DND-41 (cell line): ENCODE measurements at regions not wholly inside any gene's neighbourhood (a gene's known extent, or its start where the extent isn't known, plus 50 kb on each side); places are given as distances from the start of the nearest gene placed in this dataset.

Source experiments
- ATAC-seq: fragments of 200-7000 bp; cut with Tn5 transposase; 3 replicates; pipeline ENCODE4 v1.9.1; 2021; ENCODE audit warnings: low read depth; ENCODE audit not compliant: insufficient read depth
- DNase-seq: peaks from one replicate; pipeline ENCODE4 v3.0.0-alpha.2; 2020
- H2AFZ ChIP-seq: 2 replicates; pipeline ENCODE4 v1.6.0; 2012; ENCODE audit warnings: low read depth, low read length
- H3K27ac ChIP-seq: 2 replicates; pipeline ENCODE4 v1.5.1; 2012; ENCODE audit warnings: low read length, inconsistent platforms
- H3K27me3 ChIP-seq: fragments of 200-600 bp; sonication (generic); 2 replicates; pipeline ENCODE4 v1.6.0; 2012; ENCODE audit warnings: low read length, mild to moderate bottlenecking, inconsistent platforms; ENCODE audit not compliant: insufficient read depth, poor library complexity
- H3K36me3 ChIP-seq: 2 replicates; pipeline ENCODE4 v1.5.1; 2012; ENCODE audit warnings: low read length, inconsistent platforms; ENCODE audit not compliant: insufficient read depth
- H3K4me1 ChIP-seq: 2 replicates; pipeline ENCODE4 v1.5.1; 2012; ENCODE audit warnings: mild to moderate bottlenecking, low read length; ENCODE audit not compliant: insufficient read depth
- H3K4me2 ChIP-seq: 2 replicates; pipeline ENCODE4 v1.6.0; 2012; ENCODE audit warnings: mild to moderate bottlenecking, moderate library complexity, low read length, inconsistent platforms; ENCODE audit not compliant: insufficient read depth
- H3K4me3 ChIP-seq, 2 experiments: fragments of 200-600 bp in 1 of 2; shearing (Covaris generic) in 1 of 2; 2 replicates each; pipeline ENCODE4 v1.5.1; 2012 to 2016; ENCODE audit warnings: inconsistent platforms in 2 of 2, low read length in 2 of 2, mild to moderate bottlenecking in 2 of 2, low read depth in 1 of 2, moderate library complexity in 1 of 2
- H3K79me2 ChIP-seq: 2 replicates; pipeline ENCODE4 v1.6.0; 2012; ENCODE audit warnings: low read length, inconsistent platforms; ENCODE audit not compliant: insufficient read depth
- H3K9ac ChIP-seq: 2 replicates; pipeline ENCODE4 v1.6.0; 2012; ENCODE audit warnings: low read depth, mild to moderate bottlenecking, inconsistent platforms, low read length, moderate library complexity
- H3K9me3 ChIP-seq: 2 replicates; pipeline ENCODE4 v1.5.1; 2012; ENCODE audit warnings: low read length, moderate library complexity, mild to moderate bottlenecking, inconsistent platforms; ENCODE audit not compliant: insufficient read depth, severe bottlenecking
- H4K20me1 ChIP-seq: 2 replicates; pipeline ENCODE4 v1.6.0; 2012; ENCODE audit warnings: low read length; ENCODE audit not compliant: insufficient read depth
- CTCF ChIP-seq: IDR thresholded peaks from 2 replicates; pipeline ENCODE4 v1.5.1; 2012; ENCODE audit warnings: borderline replicate concordance, low read length, moderate library complexity, mild to moderate bottlenecking; ENCODE audit not compliant: poor library complexity, severe bottlenecking; ENCODE audit errors: extremely low read depth
- EZH2 ChIP-seq: IDR thresholded peaks from 3 replicates; pipeline ENCODE4 v1.6.1; 2012; ENCODE audit warnings: borderline replicate concordance, low read depth, mild to moderate bottlenecking, moderate library complexity, low read length, inconsistent platforms; ENCODE audit not compliant: severe bottlenecking

DNA sequence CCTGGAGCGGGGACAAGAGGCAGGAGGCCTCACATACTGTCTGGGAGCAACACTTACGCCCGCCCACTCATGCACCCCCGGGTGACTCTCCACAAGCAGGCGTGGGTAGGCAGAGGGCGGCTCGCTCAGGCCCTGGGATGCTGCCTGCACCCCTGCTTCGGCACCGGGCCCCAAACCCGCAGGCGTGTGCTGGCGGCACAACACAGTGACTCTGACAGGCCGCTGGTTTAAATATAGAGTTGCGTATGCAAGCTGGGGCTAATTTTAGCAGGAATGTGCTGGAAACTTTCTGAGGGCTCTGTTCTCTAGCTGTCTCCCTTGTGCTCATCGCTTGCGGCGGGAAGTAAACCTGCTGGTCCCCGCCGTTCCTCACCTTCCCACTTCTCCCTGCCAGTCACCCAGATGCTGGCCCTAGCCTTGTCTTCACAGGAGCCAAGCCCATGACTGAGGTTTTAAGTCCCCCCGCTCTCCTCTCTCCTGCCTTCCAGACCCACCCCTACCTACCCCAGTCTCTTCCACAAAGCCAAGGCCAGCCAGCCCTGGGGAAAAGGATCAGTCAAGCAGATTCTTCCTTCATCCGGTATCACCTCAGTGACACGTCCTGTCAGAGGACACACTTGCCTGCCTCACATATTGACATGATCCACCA is 94.5 kb upstream of the FOXP4 start:
- Histone ChIP-seq H3K27me3 (no peaks in the 10 kb centered on the region), H2AFZ (no peak overlapping the region), H3K4me2 (no peak overlapping the region), H3K36me3 (no peaks in the 10 kb centered on the region), H3K79me2 (no peaks in the 10 kb centered on the region), H3K4me3 (no peak overlapping the region), H3K9ac (no peak overlapping the region), H3K27ac (no peak overlapping the region), H4K20me1 (no peaks in the 10 kb centered on the region), H3K9me3 (no peaks in the 10 kb centered on the region), H3K4me1 (no peaks in the 10 kb centered on the region)
- ATAC-seq = no peak
- TF ChIP-seq EZH2 = no peak
- TF ChIP-seq CTCF = no peak
- no peak for DNase-seq

DNA sequence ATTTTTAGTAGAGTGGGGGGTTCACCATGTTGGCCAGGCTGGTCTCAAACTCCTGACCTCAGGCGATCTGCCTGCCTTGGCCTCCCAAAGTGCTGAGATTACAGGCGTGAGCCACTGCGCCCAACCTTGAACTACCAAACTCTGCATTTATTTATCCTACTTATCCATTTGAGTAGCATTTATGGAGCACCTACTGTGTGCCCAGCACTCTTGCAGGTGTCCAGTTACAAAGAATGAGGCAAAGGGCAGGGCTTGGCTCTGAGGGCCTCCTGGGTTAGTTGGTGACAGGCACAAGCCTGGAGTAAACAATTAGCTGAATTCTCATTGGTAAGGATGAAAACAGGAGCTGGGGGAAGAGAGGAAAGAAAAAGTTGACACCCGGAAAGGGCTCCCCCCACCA is 93.4 kb upstream of the FOXP4 start:
- no peak for DNase-seq
- Histone ChIP-seq H3K27ac (no peak overlapping the region), H3K9me3 (no peaks in the 10 kb centered on the region), H3K27me3 (no peaks in the 10 kb centered on the region), H3K36me3 (no peaks in the 10 kb centered on the region), H3K79me2 (no peaks in the 10 kb centered on the region), H2AFZ (no peak overlapping the region), H3K4me2 (no peak overlapping the region), H4K20me1 (no peaks in the 10 kb centered on the region), H3K9ac (no peak overlapping the region), H3K4me3 (no peak overlapping the region), H3K4me1 (no peaks in the 10 kb centered on the region)
- no peak for ATAC-seq
- TF ChIP-seq CTCF (no peak), EZH2 (no peak)

DNA sequence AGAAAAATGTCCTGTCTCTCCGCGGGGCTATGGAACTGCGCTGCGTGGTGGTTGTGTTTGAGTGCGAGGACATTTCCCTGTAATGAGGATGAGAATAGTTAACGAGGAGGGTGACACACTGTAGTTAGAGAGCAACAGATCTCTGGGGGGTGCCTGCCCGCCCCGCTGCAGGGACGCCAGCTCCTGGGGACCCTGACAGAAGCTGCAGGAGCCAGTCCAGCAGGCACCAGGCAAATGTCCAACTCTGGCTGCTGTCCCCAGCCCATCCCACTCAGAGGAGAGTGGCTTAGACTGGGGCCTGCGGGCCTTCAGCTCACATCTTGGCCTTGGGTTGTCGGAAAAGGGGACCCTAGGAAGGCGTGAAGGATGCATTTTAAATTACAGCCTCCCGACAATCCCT is 92.9 kb upstream of the FOXP4 start:
- H3K27ac ChIP-seq = no peak overlapping the region
- no peaks in the 10 kb centered on the region for H3K79me2 ChIP-seq
- H3K4me2 ChIP-seq = no peak overlapping the region
- H3K4me1 ChIP-seq = no peaks in the 10 kb centered on the region
- no peak overlapping the region for H3K4me3 ChIP-seq
- DNase-seq (no peak), ATAC-seq (no peak)
- H4K20me1 ChIP-seq = no peaks in the 10 kb centered on the region
- no peak for TF ChIP-seq CTCF
- TF ChIP-seq EZH2 = no peak
- H2AFZ ChIP-seq = no peak overlapping the region
- no peaks in the 10 kb centered on the region for H3K36me3 ChIP-seq
- H3K9ac ChIP-seq = no peak overlapping the region
- H3K9me3 ChIP-seq = no peaks in the 10 kb centered on the region
- H3K27me3 ChIP-seq = no peaks in the 10 kb centered on the region

DNA sequence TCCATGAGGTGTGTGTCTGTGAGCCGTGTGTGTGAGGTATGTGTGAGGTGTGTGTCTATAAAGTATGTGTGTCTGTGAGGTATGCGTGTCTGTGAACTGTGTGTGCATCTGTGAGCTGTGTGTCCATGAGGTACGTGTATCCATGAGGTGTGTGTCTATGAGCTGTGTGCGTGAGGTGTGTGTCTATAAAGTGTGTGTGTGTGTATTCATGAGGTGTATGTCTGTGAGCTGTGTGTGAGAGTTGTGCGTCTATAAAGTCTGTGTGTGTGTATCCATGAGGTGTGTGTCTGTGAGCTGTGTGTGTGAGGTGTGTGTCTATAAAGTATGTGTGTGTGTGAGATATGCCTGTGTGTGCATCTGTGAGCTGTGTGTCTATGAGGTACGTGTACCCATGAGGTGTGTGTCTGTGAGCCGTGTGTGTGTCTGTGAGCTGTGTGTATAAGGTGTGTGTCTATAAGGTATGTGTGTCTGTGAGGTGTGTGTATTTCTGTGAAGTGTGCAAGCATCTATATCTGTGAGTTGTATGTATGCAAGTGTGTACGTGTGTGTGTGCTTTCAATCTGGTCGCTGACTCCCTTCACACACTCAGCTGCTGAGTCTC is 91.9 kb upstream of the FOXP4 start:
- TF ChIP-seq CTCF (no peak), EZH2 (no peak)
- Histone ChIP-seq H3K4me1 (no peaks in the 10 kb centered on the region), H3K36me3 (no peaks in the 10 kb centered on the region), H3K27ac (no peak overlapping the region), H3K4me3 (no peak overlapping the region), H3K4me2 (no peak overlapping the region), H2AFZ (no peak overlapping the region), H4K20me1 (no peaks in the 10 kb centered on the region), H3K27me3 (no peaks in the 10 kb centered on the region), H3K79me2 (no peaks in the 10 kb centered on the region), H3K9ac (no peak overlapping the region), H3K9me3 (no peaks in the 10 kb centered on the region)
- ATAC-seq (no peak), DNase-seq (no peak)
